SK-N-MC (cell line): ENCODE measurements at regions not wholly inside any gene's neighbourhood (a gene's known extent, or its start where the extent isn't known, plus 50 kb on each side); places are given as distances from the start of the nearest gene placed in this dataset.

ENCODE experiments used
- EZH2 ChIP-seq: fragments of 200-600 bp; sonication (generic); IDR thresholded peaks from one replicate; pipeline ENCODE4 v1.6.1; 2017; ENCODE audit warnings: antibody characterized with exemption
- FOXP2 ChIP-seq: optimal IDR thresholded peaks from 2 replicates; pipeline ENCODE3; 2011; ENCODE audit warnings: mild to moderate bottlenecking, moderate library complexity; ENCODE audit not compliant: insufficient read depth; ENCODE audit errors: extremely low read length, control extremely low read depth
- POLR2AphosphoS5 ChIP-seq: IDR thresholded peaks from 2 replicates; pipeline ENCODE4 v1.6.1; 2012; ENCODE audit warnings: mild to moderate bottlenecking, low read depth, low read length, borderline replicate concordance

DNA sequence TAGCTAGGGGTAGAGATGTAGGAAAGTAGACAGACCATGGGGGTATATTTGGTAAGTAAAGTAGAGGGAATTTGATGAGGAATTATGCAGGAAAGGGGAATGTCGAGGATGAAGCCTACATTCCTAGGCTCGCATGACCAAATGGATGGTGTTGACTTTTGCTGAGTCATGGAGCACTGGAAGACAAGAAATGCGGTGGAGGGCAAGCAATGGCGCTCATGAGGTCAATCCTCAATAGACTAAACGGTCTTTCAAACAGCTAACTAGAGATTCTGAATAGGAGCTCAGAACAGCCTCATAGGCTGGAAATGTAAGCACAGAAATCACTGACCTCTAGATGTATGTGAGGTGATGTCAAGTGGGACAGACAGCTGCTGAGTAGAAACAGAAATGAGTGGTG lies 50.7 kb upstream of the FST start:
- TF ChIP-seq EZH2 (no peak), FOXP2 (no peak), POLR2AphosphoS5 (no peak)
